Retina (tissue), 1 donor: ENCODE measurements at regions not wholly inside any gene's neighbourhood (a gene's known extent, or its start where the extent isn't known, plus 50 kb on each side); places are given as distances from the start of the nearest gene placed in this dataset.
A peak's percentile ranks its signal among the peaks of the same experiment; 100 is the strongest.

ENCODE experiments used
- DNase-seq: peaks from one replicate; pipeline ENCODE4 v3.0.0-alpha.2; 2016

- DNase-seq: no peak
Measured at GRCh38 chr11:103530257-103530656, 421.0 kb downstream of the DYNC2H1 start.

GRCh38 chr11:103532133-103532788, 423.0 kb downstream of the DYNC2H1 start:
- no peak for DNase-seq

- DNase-seq: no peak
Measured at GRCh38 chr11:103534191-103534590, 425.0 kb downstream of the DYNC2H1 start.

GRCh38 chr11:103534959-103535358, 425.7 kb downstream of the DYNC2H1 start:
- DNase-seq: no peak

- DNase-seq: peak; percentile 17
Measured at GRCh38 chr11:103536335-103536722, 427.1 kb downstream of the DYNC2H1 start.

GRCh38 chr11:103537904-103538502, 428.8 kb downstream of the DYNC2H1 start:
- no peak for DNase-seq

GRCh38 chr11:103539166-103539565, 429.9 kb downstream of the DYNC2H1 start:
- DNase-seq: no peak

- DNase-seq: peak; percentile 30
Measured at GRCh38 chr11:103541186-103541795, 432.1 kb downstream of the DYNC2H1 start.

GRCh38 chr11:103542851-103543250, 433.6 kb downstream of the DYNC2H1 start:
- no peak for DNase-seq

GRCh38 chr11:103543456-103543855, 434.2 kb downstream of the DYNC2H1 start:
- DNase-seq: no peak

GRCh38 chr11:103544874-103545273, 435.6 kb downstream of the DYNC2H1 start:
- no peak for DNase-seq

GRCh38 chr11:103545551-103545950, 436.3 kb downstream of the DYNC2H1 start:
- no peak for DNase-seq

GRCh38 chr11:103546236-103546635, 437.0 kb downstream of the DYNC2H1 start:
- DNase-seq: no peak

GRCh38 chr11:103547024-103547423, 437.8 kb downstream of the DYNC2H1 start:
- DNase-seq: no peak

- DNase-seq: no peak
Measured at GRCh38 chr11:103547691-103548090, 438.5 kb downstream of the DYNC2H1 start.

- DNase-seq: no peak
Measured at GRCh38 chr11:103548838-103549237, 439.6 kb downstream of the DYNC2H1 start.

- DNase-seq: no peak
Measured at GRCh38 chr11:103550811-103551210, 441.6 kb downstream of the DYNC2H1 start.

GRCh38 chr11:103552086-103552485, 442.9 kb downstream of the DYNC2H1 start:
- no peak for DNase-seq

GRCh38 chr11:103556171-103556570, 446.9 kb downstream of the DYNC2H1 start:
- DNase-seq: no peak

GRCh38 chr11:103566116-103566515, 456.9 kb downstream of the DYNC2H1 start:
- DNase-seq: no peak

- DNase-seq: no peak
Measured at GRCh38 chr11:103581760-103582159, 454.7 kb upstream of the DDI1 start.

- no peak for DNase-seq
Measured at GRCh38 chr11:103582351-103582909, 454.0 kb upstream of the DDI1 start.

- DNase-seq: no peak
Measured at GRCh38 chr11:103584021-103584420, 452.4 kb upstream of the DDI1 start.

GRCh38 chr11:103584720-103585119, 451.7 kb upstream of the DDI1 start:
- DNase-seq: no peak
